HepG2 (cell line): ENCODE measurements at regions not wholly inside any gene's neighbourhood (a gene's known extent, or its start where the extent isn't known, plus 50 kb on each side); places are given as distances from the start of the nearest gene placed in this dataset.

Source experiments
- DBP ChIP-seq: sonication (generic); formaldehyde crosslinking; IDR thresholded peaks from 2 replicates; pipeline ENCODE4 v1.4.0; 2020; ENCODE audit warnings: missing genetic modification reagents; ENCODE audit errors: not compliant biosample characterization
- HOXA3 ChIP-seq: sonication (generic); formaldehyde crosslinking; IDR thresholded peaks from 2 replicates; pipeline ENCODE4 v1.5.0; 2020; ENCODE audit warnings: missing genetic modification reagents
- NBN ChIP-seq: fragments of 450-650 bp; conservative IDR thresholded peaks from 2 replicates; pipeline ENCODE4 v1.6.1; 2017
- NR2C2 ChIP-seq: sonication (generic); formaldehyde crosslinking; IDR thresholded peaks from 2 replicates; pipeline ENCODE4 v1.4.0; 2020; ENCODE audit warnings: missing genetic modification reagents, mild to moderate bottlenecking, moderate library complexity, borderline replicate concordance
- SAFB2 ChIP-seq: sonication (generic); formaldehyde crosslinking; IDR thresholded peaks from 2 replicates; pipeline ENCODE4 v1.5.1; 2020; ENCODE audit warnings: missing genetic modification reagents, low read depth, mild to moderate bottlenecking, borderline replicate concordance
- SETDB1 ChIP-seq: sonication (generic); formaldehyde crosslinking; IDR thresholded peaks from 2 replicates; pipeline ENCODE4 v1.5.1; 2020; ENCODE audit warnings: missing genetic modification reagents, mild to moderate bottlenecking, borderline replicate concordance
- TAF1 ChIP-seq: sonication (generic); formaldehyde crosslinking; IDR thresholded peaks from 2 replicates; pipeline ENCODE4 v1.4.0; 2020; ENCODE audit warnings: missing genetic modification reagents

GRCh38 chr20:60899320-60899719 lies 352.7 kb upstream of the CDH4 start:
- TF ChIP-seq SETDB1 (CRISPR knock-in tag), result no peak
- no peak for TF ChIP-seq SAFB2 (CRISPR knock-in tag)
- TF ChIP-seq NR2C2 (CRISPR knock-in tag), result no peak
- no peak for TF ChIP-seq DBP
- TF ChIP-seq HOXA3, result no peak
- TF ChIP-seq TAF1, result no peak
- no peak for TF ChIP-seq NBN
